ENCODE measurements at regions not wholly inside any gene's neighbourhood (a gene's known extent, or its start where the extent isn't known, plus 50 kb on each side); places are given as distances from the start of the nearest gene placed in this dataset.

DNA sequence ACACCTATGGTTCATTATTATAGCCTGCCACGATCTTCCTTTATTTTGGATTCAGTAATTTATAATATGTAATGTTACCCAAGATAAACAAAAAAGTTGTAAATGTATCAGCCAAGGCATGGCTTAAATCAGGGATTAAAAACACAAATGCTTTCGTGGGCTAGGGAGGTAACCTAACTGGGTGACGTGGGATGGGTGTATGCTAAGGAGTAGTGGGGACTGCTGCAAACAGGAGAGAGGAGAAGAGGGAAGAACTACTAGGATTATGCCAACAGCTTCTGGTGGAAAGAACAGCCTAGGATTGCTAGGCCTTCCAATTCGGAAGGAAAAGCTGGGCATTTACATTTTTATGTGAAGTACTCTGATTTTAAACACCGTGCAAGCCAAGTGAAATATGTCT lies 244.8 kb upstream of the POU3F2 start:
- TF ChIP-seq, protein P1, sequence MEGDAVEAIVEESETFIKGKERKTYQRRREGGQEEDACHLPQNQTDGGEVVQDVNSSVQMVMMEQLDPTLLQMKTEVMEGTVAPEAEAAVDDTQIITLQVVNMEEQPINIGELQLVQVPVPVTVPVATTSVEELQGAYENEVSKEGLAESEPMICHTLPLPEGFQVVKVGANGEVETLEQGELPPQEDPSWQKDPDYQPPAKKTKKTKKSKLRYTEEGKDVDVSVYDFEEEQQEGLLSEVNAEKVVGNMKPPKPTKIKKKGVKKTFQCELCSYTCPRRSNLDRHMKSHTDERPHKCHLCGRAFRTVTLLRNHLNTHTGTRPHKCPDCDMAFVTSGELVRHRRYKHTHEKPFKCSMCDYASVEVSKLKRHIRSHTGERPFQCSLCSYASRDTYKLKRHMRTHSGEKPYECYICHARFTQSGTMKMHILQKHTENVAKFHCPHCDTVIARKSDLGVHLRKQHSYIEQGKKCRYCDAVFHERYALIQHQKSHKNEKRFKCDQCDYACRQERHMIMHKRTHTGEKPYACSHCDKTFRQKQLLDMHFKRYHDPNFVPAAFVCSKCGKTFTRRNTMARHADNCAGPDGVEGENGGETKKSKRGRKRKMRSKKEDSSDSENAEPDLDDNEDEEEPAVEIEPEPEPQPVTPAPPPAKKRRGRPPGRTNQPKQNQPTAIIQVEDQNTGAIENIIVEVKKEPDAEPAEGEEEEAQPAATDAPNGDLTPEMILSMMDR (conservative IDR thresholded peaks at IDR 0.05; ENCODE audit: low read length) = no peak
- no peak for TF ChIP-seq EZH2phosphoT487 (IDR thresholded peaks at IDR 0.05; ENCODE audit: borderline replicate concordance)
